GM12878 (cell line): ENCODE measurements at regions not wholly inside any gene's neighbourhood (a gene's known extent, or its start where the extent isn't known, plus 50 kb on each side); places are given as distances from the start of the nearest gene placed in this dataset.

ENCODE experiments used
- ATAC-seq: fragments of 200-7000 bp; cut with Tn5 transposase; 3 replicates; pipeline ENCODE4 v1.9.1; 2020; ENCODE audit warnings: mild to moderate bottlenecking, moderate library complexity
- BruUV-seq: library from RNA; stranded (reverse); fragments of 400-500 nt; replicated peaks from 2 replicates; lab custom pipeline; 2021; lab: Mats Ljungman, UMichigan
- CTCF ChIA-PET: fragments of 300-600 bp; sonication (Branson Sonifier 250); formaldehyde crosslinking; extraction: SDS; loops from one replicate; lab custom pipeline; 2021; ENCODE audit warnings: inconsistent platforms; lab: Yijun Ruan, JAX
- POLR2A ChIA-PET: fragments of 350-600 bp; formaldehyde crosslinking; extraction: SDS; loops from one replicate; lab custom pipeline; 2021; ENCODE audit warnings: inconsistent platforms; lab: Charles Lee
- RAD21 ChIA-PET: fragments of 300-600 bp; sonication (Branson Sonifier 250); formaldehyde crosslinking; loops from one replicate; lab custom pipeline; 2023; ENCODE audit warnings: antibody characterized with exemption; ENCODE audit not compliant: unreplicated experiment; lab: Charles Lee
- SMC1A ChIA-PET: fragments of 300-600 bp; sonication (Branson Sonifier 250); formaldehyde crosslinking; loops from one replicate; lab custom pipeline; 2023; ENCODE audit not compliant: unreplicated experiment, uncharacterized antibody; lab: Charles Lee
- DNase-seq: peaks from one replicate; pipeline ENCODE4 v3.0.0-alpha.2; 2011; ENCODE audit warnings: low read depth, low spot score
- FAIRE-seq: peaks from 3 replicates; lab custom pipeline; 2011; peaks lifted over from hg19 to GRCh38; lab: Jason Lieb, UNC
- H2AFZ ChIP-seq: 2 replicates; pipeline ENCODE4 v1.6.0; 2011; ENCODE audit warnings: low read depth, low read length, control low read depth; ENCODE audit not compliant: control insufficient read depth
- H3K27ac ChIP-seq: 2 replicates; pipeline ENCODE4 v1.5.1; 2011; ENCODE audit warnings: control low read depth; ENCODE audit not compliant: control insufficient read depth, insufficient read depth
- H3K27me3 ChIP-seq, 2 experiments: replicated peaks in 1 of 2; 2 replicates each; pipeline versions ENCODE4 v1.6.0 to v1.6.1; 2011; ENCODE audit warnings: low read length in 1 of 2; ENCODE audit not compliant: control insufficient read depth in 2 of 2, insufficient read depth in 2 of 2
- H3K36me3 ChIP-seq, 2 experiments: 2 replicates each; pipeline ENCODE4 v1.5.1; 2011; ENCODE audit warnings: low read length in 1 of 2; ENCODE audit not compliant: control insufficient read depth in 2 of 2, insufficient read depth in 2 of 2
- H3K4me1 ChIP-seq: 2 replicates; pipeline ENCODE4 v1.6.1; 2011; ENCODE audit warnings: mild to moderate bottlenecking, low read length, moderate library complexity, mixed read lengths; ENCODE audit not compliant: control insufficient read depth, insufficient read depth
- H3K4me2 ChIP-seq: 2 replicates; pipeline ENCODE4 v1.6.0; 2011; ENCODE audit warnings: control low read depth; ENCODE audit not compliant: control insufficient read depth, insufficient read depth
- H3K4me3 ChIP-seq: fragments of 200-600 bp; sonication (generic); 2 replicates; pipeline ENCODE4 v1.5.1; 2016
- H3K79me2 ChIP-seq: 2 replicates; pipeline ENCODE4 v1.6.0; 2011; ENCODE audit warnings: low read length; ENCODE audit not compliant: control insufficient read depth, insufficient read depth
- H3K9ac ChIP-seq: 2 replicates; pipeline ENCODE4 v1.8.0; 2011; ENCODE audit warnings: low read length, control low read depth, mixed read lengths; ENCODE audit not compliant: control insufficient read depth, insufficient read depth
- H3K9me3 ChIP-seq: replicated peaks from 3 replicates; pipeline ENCODE4 v1.5.1; 2011; ENCODE audit warnings: mild to moderate bottlenecking, low read length; ENCODE audit not compliant: control insufficient read depth, insufficient read depth
- H4K20me1 ChIP-seq: 2 replicates; pipeline ENCODE4 v1.6.0; 2011; ENCODE audit not compliant: control insufficient read depth, insufficient read depth
- FOS ChIP-seq: IDR thresholded peaks from 3 replicates; pipeline ENCODE4 v1.6.1; 2011; ENCODE audit warnings: borderline replicate concordance; ENCODE audit not compliant: insufficient read length; ENCODE audit errors: extremely low read depth
- PKNOX1 ChIP-seq: fragments of 450-650 bp; IDR thresholded peaks from 2 replicates; pipeline ENCODE4 v1.6.1; 2016; ENCODE audit warnings: mild to moderate bottlenecking
- TCF7 ChIP-seq: IDR thresholded peaks from 2 replicates; pipeline ENCODE4 v1.6.1; 2014; ENCODE audit warnings: antibody characterized with exemption, borderline replicate concordance
- in situ Hi-C: fragments of 300-500 bp; cut with MboI; formaldehyde crosslinking; loops from 9 replicates; pipeline ENCODE4 v1.14.3; 2018; ENCODE audit warnings: mixed read lengths
- intact Hi-C: fragments of 100-400 bp; cut with micrococcal nuclease; formaldehyde crosslinking; loops from one replicate; pipeline ENCODE4 v1.14.2; 2022; ENCODE audit not compliant: unreplicated experiment
- TF ChIP-seq, protein P1 (sequence below), 3 experiments: IDR thresholded peaks in 2 of 3; conservative IDR thresholded peaks in 1 of 3; 2 replicates each; pipeline ENCODE4 v1.5.1; 2011; ENCODE audit warnings: low read depth in 3 of 3, low read length in 3 of 3, mild to moderate bottlenecking in 3 of 3, control low read depth in 2 of 3, moderate library complexity in 2 of 3, inconsistent platforms in 1 of 3, mixed read lengths in 1 of 3; ENCODE audit not compliant: control insufficient read depth in 2 of 3, insufficient read depth in 1 of 3; ENCODE audit errors: extremely low read depth in 1 of 3

DNA sequence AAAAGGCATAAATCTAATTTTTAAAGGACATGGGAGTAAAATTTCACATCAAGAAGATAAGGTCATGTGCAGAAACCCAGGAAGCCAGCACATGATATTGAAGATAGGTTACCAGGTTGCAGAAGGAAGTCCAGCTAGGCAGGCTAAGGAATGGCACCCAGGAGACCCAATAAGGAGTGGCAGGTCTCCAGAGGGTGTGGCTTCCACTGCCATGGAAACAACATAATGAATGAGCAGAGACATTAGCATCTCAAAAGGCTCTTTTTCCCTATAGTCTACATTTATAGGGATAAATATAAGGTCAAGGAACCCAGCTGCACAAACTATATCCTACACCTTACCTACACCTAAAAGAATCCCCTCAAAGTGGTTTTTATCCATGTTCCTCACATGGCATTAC, 275.9 kb downstream of the RPS29 start:
- in situ Hi-C loops, result no loop called here
- RAD21 ChIA-PET, result no interaction called here
- ATAC-seq, result no peak

More for the DNA sequence above, 275.9 kb downstream of the RPS29 start:
- FAIRE-seq (no peak), DNase-seq (no peak)
- H3K9me3 ChIP-seq, result no peaks in the 10 kb centered on the region
- no peaks in the 10 kb centered on the region; a peak in 1 of 4 replicates for H3K27me3 ChIP-seq
- TF ChIP-seq, protein P1, sequence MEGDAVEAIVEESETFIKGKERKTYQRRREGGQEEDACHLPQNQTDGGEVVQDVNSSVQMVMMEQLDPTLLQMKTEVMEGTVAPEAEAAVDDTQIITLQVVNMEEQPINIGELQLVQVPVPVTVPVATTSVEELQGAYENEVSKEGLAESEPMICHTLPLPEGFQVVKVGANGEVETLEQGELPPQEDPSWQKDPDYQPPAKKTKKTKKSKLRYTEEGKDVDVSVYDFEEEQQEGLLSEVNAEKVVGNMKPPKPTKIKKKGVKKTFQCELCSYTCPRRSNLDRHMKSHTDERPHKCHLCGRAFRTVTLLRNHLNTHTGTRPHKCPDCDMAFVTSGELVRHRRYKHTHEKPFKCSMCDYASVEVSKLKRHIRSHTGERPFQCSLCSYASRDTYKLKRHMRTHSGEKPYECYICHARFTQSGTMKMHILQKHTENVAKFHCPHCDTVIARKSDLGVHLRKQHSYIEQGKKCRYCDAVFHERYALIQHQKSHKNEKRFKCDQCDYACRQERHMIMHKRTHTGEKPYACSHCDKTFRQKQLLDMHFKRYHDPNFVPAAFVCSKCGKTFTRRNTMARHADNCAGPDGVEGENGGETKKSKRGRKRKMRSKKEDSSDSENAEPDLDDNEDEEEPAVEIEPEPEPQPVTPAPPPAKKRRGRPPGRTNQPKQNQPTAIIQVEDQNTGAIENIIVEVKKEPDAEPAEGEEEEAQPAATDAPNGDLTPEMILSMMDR (IDR thresholded peaks at IDR 0.05 in 2 of 3, conservative IDR thresholded peaks at IDR 0.05 in 1 of 3; ENCODE audit: control insufficient read depth in 2 of 3, extremely low read depth in 1 of 3, insufficient read depth in 1 of 3, low read depth in 3 of 3, low read length in 3 of 3), result no peak
- TF ChIP-seq PKNOX1 (0 out of 2 replicates have a peak, but pooled peaks have one; percentile 13), TCF7 (no peak), FOS (no peak)
- H4K20me1 ChIP-seq, result no peaks in the 10 kb centered on the region
- no peaks in the 10 kb centered on the region for H3K4me1 ChIP-seq
- POLR2A ChIA-PET, result no interaction called here
- intact Hi-C loops, result no loop called here
- no peak overlapping the region for H2AFZ ChIP-seq
- no TSS peak for BruUV-seq
- H3K4me3 ChIP-seq, result no peak overlapping the region
- H3K4me2 ChIP-seq, result no peak overlapping the region
- no peaks in the 10 kb centered on the region for H3K36me3 ChIP-seq
- CTCF ChIA-PET, result no interaction called here
- SMC1A ChIA-PET, result no interaction called here
- H3K9ac ChIP-seq, result no peak overlapping the region
- no peak overlapping the region for H3K27ac ChIP-seq
- H3K79me2 ChIP-seq, result no peaks in the 10 kb centered on the region
